Right atrium auricular region (tissue), 2 donors: ENCODE measurements at regions not wholly inside any gene's neighbourhood (a gene's known extent, or its start where the extent isn't known, plus 50 kb on each side); places are given as distances from the start of the nearest gene placed in this dataset.

Source experiments
- DNase-seq: peaks from one replicate; pipeline ENCODE4 v3.0.0-alpha.2; 2019; ENCODE audit warnings: low spot score
- H3K27ac ChIP-seq, 2 donors: fragments of 200-600 bp; sonication (generic); 1 replicate in 1 of 2; 2 replicates in 1 of 2; pipeline ENCODE4 v1.5.1; 2016 to 2019
- H3K27me3 ChIP-seq, 2 donors: fragments of 200-600 bp; sonication (generic); one replicate each; pipeline versions ENCODE4 v1.5.1 to v1.6.0; 2017 to 2019
- H3K36me3 ChIP-seq: fragments of 200-600 bp; sonication (generic); one replicate; pipeline ENCODE4 v1.5.1; 2016
- H3K4me1 ChIP-seq, 2 donors: fragments of 200-600 bp; sonication (generic); one replicate each; pipeline versions ENCODE4 v1.5.1 to v1.6.0; 2017 to 2019
- H3K4me3 ChIP-seq, 2 donors: fragments of 200-600 bp; sonication (generic); 1 replicate in 1 of 2; 2 replicates in 1 of 2; pipeline ENCODE4 v1.5.1; 2017 to 2019; ENCODE audit warnings: mild to moderate bottlenecking in 1 of 2, moderate library complexity in 1 of 2
- H3K9me3 ChIP-seq, 2 donors: fragments of 200-600 bp; sonication (generic); one replicate each; pipeline ENCODE4 v1.5.1; 2019
- TF ChIP-seq, protein P1 (sequence below), 2 donors: fragments of 200-600 bp; sonication (generic); IDR thresholded peaks; one replicate each; pipeline ENCODE4 v1.5.1; 2019; ENCODE audit warnings: antibody characterized with exemption in 2 of 2

DNA sequence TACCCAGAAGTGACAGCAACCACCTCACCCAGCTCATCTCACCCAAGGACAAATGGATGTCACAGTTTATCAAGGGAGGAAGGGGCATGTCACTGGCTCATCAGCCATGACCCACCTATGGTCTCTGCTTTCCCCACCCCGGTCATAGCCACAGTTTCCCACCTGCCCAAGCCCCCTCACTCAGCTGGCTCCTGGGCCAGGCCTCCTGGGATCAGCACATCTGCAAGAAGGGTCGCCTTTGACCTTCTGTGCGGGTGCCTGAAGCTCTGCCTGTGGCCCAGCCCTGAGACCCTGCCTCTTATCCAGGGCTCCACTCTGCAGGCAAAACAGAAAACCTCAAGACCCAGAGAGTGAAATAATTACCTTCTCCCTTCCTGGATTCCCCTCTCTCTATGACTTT lies 236.4 kb downstream of the BUD13 start:
- Histone ChIP-seq H3K4me1 (no peaks in the 10 kb centered on the region), H3K9me3 (peaks cover 0 to under 1% of the 10 kb centered on the region in 2 donors), H3K4me3 (no peak overlapping the region), H3K27ac (no peak overlapping the region), H3K36me3 (no peaks in the 10 kb centered on the region), H3K27me3 (no peaks in the 10 kb centered on the region)
- no peak for DNase-seq
- TF ChIP-seq, protein P1, sequence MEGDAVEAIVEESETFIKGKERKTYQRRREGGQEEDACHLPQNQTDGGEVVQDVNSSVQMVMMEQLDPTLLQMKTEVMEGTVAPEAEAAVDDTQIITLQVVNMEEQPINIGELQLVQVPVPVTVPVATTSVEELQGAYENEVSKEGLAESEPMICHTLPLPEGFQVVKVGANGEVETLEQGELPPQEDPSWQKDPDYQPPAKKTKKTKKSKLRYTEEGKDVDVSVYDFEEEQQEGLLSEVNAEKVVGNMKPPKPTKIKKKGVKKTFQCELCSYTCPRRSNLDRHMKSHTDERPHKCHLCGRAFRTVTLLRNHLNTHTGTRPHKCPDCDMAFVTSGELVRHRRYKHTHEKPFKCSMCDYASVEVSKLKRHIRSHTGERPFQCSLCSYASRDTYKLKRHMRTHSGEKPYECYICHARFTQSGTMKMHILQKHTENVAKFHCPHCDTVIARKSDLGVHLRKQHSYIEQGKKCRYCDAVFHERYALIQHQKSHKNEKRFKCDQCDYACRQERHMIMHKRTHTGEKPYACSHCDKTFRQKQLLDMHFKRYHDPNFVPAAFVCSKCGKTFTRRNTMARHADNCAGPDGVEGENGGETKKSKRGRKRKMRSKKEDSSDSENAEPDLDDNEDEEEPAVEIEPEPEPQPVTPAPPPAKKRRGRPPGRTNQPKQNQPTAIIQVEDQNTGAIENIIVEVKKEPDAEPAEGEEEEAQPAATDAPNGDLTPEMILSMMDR (IDR thresholded peaks at IDR 0.05): no peak

DNA sequence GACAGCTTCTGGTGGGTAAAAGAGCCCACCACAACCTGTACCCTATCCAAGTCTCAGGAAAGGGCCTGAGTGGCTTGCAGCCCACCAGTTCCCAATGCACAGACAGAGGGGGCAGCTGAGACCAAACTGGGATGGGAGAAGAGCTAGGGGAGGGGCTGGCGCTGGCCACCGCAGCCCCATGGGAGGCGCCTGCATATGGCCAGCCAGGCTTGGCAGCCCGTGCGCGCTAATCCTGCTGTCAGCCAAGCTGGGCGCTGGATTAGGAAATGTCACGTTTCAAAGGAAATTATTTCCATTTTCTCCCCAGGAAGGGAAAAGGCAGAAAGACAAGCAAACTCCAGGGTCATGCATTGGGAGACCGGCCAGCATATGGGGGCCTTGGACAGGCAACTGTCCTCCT lies 236.8 kb downstream of the BUD13 start:
- no peak overlapping the region for H3K4me3 ChIP-seq
- no peaks in the 10 kb centered on the region for H3K27me3 ChIP-seq
- TF ChIP-seq, protein P1 (IDR thresholded peaks at IDR 0.05): no peak

DNA sequence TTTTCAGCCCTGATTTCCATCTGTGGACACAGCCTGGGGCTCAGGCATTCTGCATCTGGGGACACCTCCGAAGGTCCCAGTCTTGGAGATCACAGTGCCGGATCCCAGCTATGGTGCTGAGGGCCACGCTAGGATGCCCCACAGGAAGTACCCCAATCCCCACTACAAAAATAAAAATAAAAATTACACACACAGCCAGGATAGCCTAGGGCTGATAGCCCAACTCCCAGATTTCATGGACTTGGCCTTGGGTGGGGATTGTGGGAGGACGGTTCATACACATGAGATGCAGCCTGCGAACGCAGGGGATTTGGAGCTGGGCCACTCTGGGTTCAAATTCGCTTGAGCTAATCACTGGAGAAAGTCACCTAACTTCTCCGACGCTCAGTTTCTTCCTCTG lies 237.7 kb downstream of the BUD13 start:
- TF ChIP-seq, protein P1 (IDR thresholded peaks at IDR 0.05): no peak
- Histone ChIP-seq H3K27me3 (no peaks in the 10 kb centered on the region), H3K27ac (no peak overlapping the region)

More for the DNA sequence above, 236.8 kb downstream of the BUD13 start:
- Histone ChIP-seq H3K27ac (no peak overlapping the region), H3K36me3 (no peaks in the 10 kb centered on the region), H3K4me1 (no peaks in the 10 kb centered on the region), H3K9me3 (peaks cover 0 to 4% of the 10 kb centered on the region in 2 donors)
- DNase-seq: no peak

DNA sequence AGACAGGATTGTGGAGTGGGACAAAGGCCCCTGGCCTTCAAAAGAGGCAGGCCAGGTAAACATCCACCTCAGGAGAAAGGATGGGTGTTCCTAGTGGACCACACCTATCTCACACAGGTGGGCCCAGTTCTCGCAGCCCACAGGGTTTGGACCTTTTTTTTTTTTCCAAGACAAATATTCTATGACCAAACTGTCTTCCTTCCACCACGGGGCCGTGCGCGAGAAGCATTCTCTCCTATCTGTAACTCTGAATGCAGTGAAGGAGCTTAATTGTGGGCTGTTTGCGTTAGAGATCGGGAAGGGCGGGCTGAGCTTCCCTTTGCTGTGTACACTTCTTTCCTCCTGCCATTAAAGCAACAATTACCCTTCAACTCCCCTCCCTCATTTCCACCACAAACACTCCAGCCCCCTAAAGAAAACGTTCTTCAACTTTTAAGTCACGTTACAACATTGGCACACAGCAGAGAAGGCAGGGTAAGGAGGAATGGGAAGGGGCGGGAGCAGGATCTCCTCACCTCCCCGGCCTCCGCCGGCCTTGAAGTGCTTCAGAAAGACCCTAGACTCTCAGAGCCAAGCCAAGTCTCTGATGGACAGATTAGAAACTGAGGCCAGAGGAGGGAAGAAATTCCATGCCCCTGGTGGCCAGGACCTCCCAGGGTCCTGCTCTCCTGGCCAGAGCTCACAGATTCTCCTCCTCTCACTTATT lies 238.4 kb downstream of the BUD13 start:
- no peaks in the 10 kb centered on the region for H3K4me1 ChIP-seq
- H3K4me3 ChIP-seq: no peak overlapping the region
- TF ChIP-seq, protein P1 (IDR thresholded peaks at IDR 0.05): no peak
- peaks cover 0 to 11% of the 10 kb centered on the region in 2 donors for H3K9me3 ChIP-seq
- H3K27ac ChIP-seq: no peak overlapping the region
- H3K36me3 ChIP-seq: no peaks in the 10 kb centered on the region
- no peak for DNase-seq
- no peaks in the 10 kb centered on the region for H3K27me3 ChIP-seq

More for the DNA sequence above, 237.7 kb downstream of the BUD13 start:
- Histone ChIP-seq H3K4me3 (no peak overlapping the region), H3K4me1 (no peaks in the 10 kb centered on the region), H3K36me3 (no peaks in the 10 kb centered on the region), H3K9me3 (peaks cover 0 to 11% of the 10 kb centered on the region in 2 donors)
- no peak for DNase-seq

DNA sequence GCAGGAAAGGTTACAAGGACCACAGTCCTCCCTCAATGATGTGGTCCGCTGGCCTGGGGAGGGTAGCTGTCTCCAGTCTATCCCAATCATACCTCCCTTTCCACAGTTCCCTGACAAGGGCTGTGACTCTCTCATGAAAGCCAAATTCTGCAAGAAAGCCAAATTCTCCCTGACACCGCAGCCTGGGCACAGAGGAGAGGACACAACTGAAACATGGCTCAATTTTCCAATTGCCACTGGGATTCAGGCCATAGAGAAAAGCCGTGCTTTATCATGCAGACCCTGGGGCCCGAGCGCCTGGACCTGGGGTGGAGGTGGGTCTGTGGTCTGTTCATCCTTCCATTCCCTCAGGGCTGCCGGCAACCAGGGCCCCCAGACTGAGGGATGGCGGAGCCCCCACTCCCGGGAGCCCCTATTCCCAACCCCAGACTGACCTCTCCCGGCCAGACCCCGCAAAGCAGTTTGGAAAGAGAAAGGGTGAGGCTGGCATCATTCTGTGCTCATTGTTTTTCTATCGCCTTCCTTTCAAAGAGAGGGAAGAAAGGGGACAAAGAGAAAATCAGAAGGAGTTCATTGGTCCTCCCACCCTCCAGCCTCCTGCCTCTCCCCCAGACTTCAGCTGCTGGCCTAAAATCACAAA lies 239.5 kb downstream of the BUD13 start:
- no peak overlapping the region for H3K27ac ChIP-seq
- TF ChIP-seq, protein P1 (IDR thresholded peaks at IDR 0.05): no peak
- H3K4me1 ChIP-seq: no peaks in the 10 kb centered on the region
- no peaks in the 10 kb centered on the region for H3K27me3 ChIP-seq
- no peaks in the 10 kb centered on the region for H3K36me3 ChIP-seq
- H3K9me3 ChIP-seq: peaks cover 0 to 11% of the 10 kb centered on the region in 2 donors
- H3K4me3 ChIP-seq: no peak overlapping the region
- no peak for DNase-seq
